ENCODE measurements at regions not wholly inside any gene's neighbourhood (a gene's known extent, or its start where the extent isn't known, plus 50 kb on each side); places are given as distances from the start of the nearest gene placed in this dataset.

- DNase-seq (ENCODE audit: low read depth): no peak
- no peak overlapping the region for H3K4me3 ChIP-seq (ENCODE audit: low read depth, low read length)
- TF ChIP-seq CTCF (conservative IDR thresholded peaks at IDR 0.05; ENCODE audit: low read depth, low read length): no peak
These were observed 143.4 kb downstream of the CDC5L start for GRCh38 chr6:44530910-44531234.

- no peak for TF ChIP-seq CTCF (conservative IDR thresholded peaks at IDR 0.05; ENCODE audit: low read depth, low read length)
- DNase-seq (ENCODE audit: low read depth): no peak
- no peak overlapping the region for H3K4me3 ChIP-seq (ENCODE audit: low read depth, low read length)
These were observed 144.0 kb downstream of the CDC5L start for GRCh38 chr6:44531442-44532015.

GRCh38 chr6:44533421-44533820 lies 145.9 kb downstream of the CDC5L start:
- no peak for DNase-seq (ENCODE audit: low read depth)
- no peak overlapping the region for H3K4me3 ChIP-seq (ENCODE audit: low read depth, low read length)
- TF ChIP-seq CTCF (conservative IDR thresholded peaks at IDR 0.05; ENCODE audit: low read depth, low read length): no peak

- TF ChIP-seq CTCF (conservative IDR thresholded peaks at IDR 0.05; ENCODE audit: low read depth, low read length): no peak
- H3K4me3 ChIP-seq (ENCODE audit: low read depth, low read length): no peak overlapping the region
- DNase-seq (ENCODE audit: low read depth): no peak
These were observed 146.8 kb downstream of the CDC5L start for GRCh38 chr6:44534291-44534690.

- no peak overlapping the region for H3K4me3 ChIP-seq (ENCODE audit: low read depth, low read length)
- no peak for DNase-seq (ENCODE audit: low read depth)
- TF ChIP-seq CTCF (conservative IDR thresholded peaks at IDR 0.05; ENCODE audit: low read depth, low read length): no peak
These were observed 147.9 kb downstream of the CDC5L start for GRCh38 chr6:44535446-44535845.

GRCh38 chr6:44535967-44536366 lies 148.5 kb downstream of the CDC5L start:
- no peak for TF ChIP-seq CTCF (conservative IDR thresholded peaks at IDR 0.05; ENCODE audit: low read depth, low read length)
- no peak overlapping the region for H3K4me3 ChIP-seq (ENCODE audit: low read depth, low read length)

GRCh38 chr6:44537306-44538049 lies 150.0 kb downstream of the CDC5L start:
- no peak for DNase-seq (ENCODE audit: low read depth)
- no peak for TF ChIP-seq CTCF (conservative IDR thresholded peaks at IDR 0.05; ENCODE audit: low read depth, low read length)
- no peak overlapping the region for H3K4me3 ChIP-seq (ENCODE audit: low read depth, low read length)

More at GRCh38 chr6:44535967-44536366, 148.5 kb downstream of the CDC5L start:
- DNase-seq (ENCODE audit: low read depth): no peak

Measured in choroid plexus epithelial cell (primary cell).